Mesenchymal stem cell (in vitro differentiated cells and primary cell): ENCODE measurements at regions not wholly inside any gene's neighbourhood (a gene's known extent, or its start where the extent isn't known, plus 50 kb on each side); places are given as distances from the start of the nearest gene placed in this dataset.

Source experiments
- DNase-seq: peaks from one replicate; pipeline ENCODE4 v3.0.0-alpha.2; 2013
- H2AFZ ChIP-seq: one replicate; pipeline ENCODE4 v1.6.1; 2013; ENCODE audit warnings: low read depth, mild to moderate bottlenecking, control low read depth, inconsistent platforms, low read length, moderate library complexity
- H2AK5ac ChIP-seq: 2 replicates; pipeline ENCODE4 v1.6.1; 2013; ENCODE audit warnings: low read length, moderate library complexity, mild to moderate bottlenecking, inconsistent platforms; ENCODE audit not compliant: severe bottlenecking
- H2BK120ac ChIP-seq: one replicate; pipeline ENCODE4 v1.6.1; 2013; ENCODE audit warnings: low read depth, mild to moderate bottlenecking, inconsistent platforms, low read length, moderate library complexity
- H2BK12ac ChIP-seq, 2 experiments: one replicate each; pipeline ENCODE4 v1.6.1; 2013; ENCODE audit warnings: inconsistent platforms in 2 of 2, low read length in 2 of 2, mild to moderate bottlenecking in 2 of 2, moderate library complexity in 2 of 2, control low read depth in 1 of 2
- H2BK15ac ChIP-seq: one replicate; pipeline ENCODE4 v1.6.1; 2013; ENCODE audit warnings: mild to moderate bottlenecking, low read depth, inconsistent platforms; ENCODE audit not compliant: poor library complexity, severe bottlenecking
- H2BK5ac ChIP-seq: 2 replicates; pipeline ENCODE4 v1.6.1; 2013; ENCODE audit warnings: low read depth, mild to moderate bottlenecking, low read length, control low read depth, inconsistent platforms; ENCODE audit not compliant: poor library complexity, severe bottlenecking
- H3K14ac ChIP-seq, 2 experiments: one replicate each; pipeline ENCODE4 v1.6.1; 2013; ENCODE audit warnings: inconsistent platforms in 2 of 2, low read length in 2 of 2, control low read depth in 1 of 2, mild to moderate bottlenecking in 1 of 2, moderate library complexity in 1 of 2
- H3K18ac ChIP-seq, 2 experiments: one replicate each; pipeline ENCODE4 v1.6.1; 2013; ENCODE audit warnings: inconsistent platforms in 2 of 2, low read length in 2 of 2, control low read depth in 1 of 2, low read depth in 1 of 2, mild to moderate bottlenecking in 1 of 2
- H3K23ac ChIP-seq, 2 experiments: one replicate each; pipeline ENCODE4 v1.6.1; 2013; ENCODE audit warnings: inconsistent platforms in 2 of 2, low read length in 2 of 2, mild to moderate bottlenecking in 2 of 2, moderate library complexity in 2 of 2, control low read depth in 1 of 2
- H3K27ac ChIP-seq: 2 replicates; pipeline ENCODE4 v1.5.1; 2013; ENCODE audit warnings: mild to moderate bottlenecking, moderate library complexity, low read length, control low read depth, inconsistent platforms; ENCODE audit not compliant: poor library complexity, severe bottlenecking
- H3K27me3 ChIP-seq, 2 experiments: 2 replicates each; pipeline versions ENCODE4 v1.6.1 to v1.7.0; 2013; ENCODE audit warnings: low read length in 2 of 2, mild to moderate bottlenecking in 2 of 2, moderate library complexity in 2 of 2, control low read depth in 1 of 2, inconsistent platforms in 1 of 2; ENCODE audit not compliant: control insufficient read depth in 1 of 2, insufficient read depth in 1 of 2
- H3K36me3 ChIP-seq, 2 experiments: 2 replicates each; pipeline versions ENCODE4 v1.6.1 to v1.7.0; 2013; ENCODE audit warnings: low read length in 2 of 2, control low read depth in 1 of 2, inconsistent platforms in 1 of 2, low read depth in 1 of 2, mild to moderate bottlenecking in 1 of 2; ENCODE audit not compliant: insufficient read depth in 2 of 2, control insufficient read depth in 1 of 2
- H3K4ac ChIP-seq, 2 experiments: one replicate each; pipeline ENCODE4 v1.6.1; 2013; ENCODE audit warnings: inconsistent platforms in 2 of 2, low read length in 2 of 2, mild to moderate bottlenecking in 2 of 2, moderate library complexity in 2 of 2, control low read depth in 1 of 2, low read depth in 1 of 2
- H3K4me1 ChIP-seq: 2 replicates; pipeline ENCODE4 v1.6.1; 2013; ENCODE audit warnings: low read depth, low read length, control low read depth; ENCODE audit not compliant: control insufficient read depth, insufficient read depth
- H3K4me2 ChIP-seq: 2 replicates; pipeline ENCODE4 v1.6.1; 2013; ENCODE audit warnings: low read length, mild to moderate bottlenecking, inconsistent platforms; ENCODE audit not compliant: poor library complexity, severe bottlenecking
- H3K4me3 ChIP-seq, 2 experiments: 2 replicates each; pipeline versions ENCODE4 v1.5.1 to v1.7.0; 2013; ENCODE audit warnings: low read length in 2 of 2, mild to moderate bottlenecking in 2 of 2, control low read depth in 1 of 2, low read depth in 1 of 2; ENCODE audit not compliant: insufficient read depth in 1 of 2
- H3K79me1 ChIP-seq: replicated peaks from 2 replicates; pipeline ENCODE4 v1.6.1; 2013; ENCODE audit warnings: mild to moderate bottlenecking, control low read depth, low read length, inconsistent platforms; ENCODE audit not compliant: poor library complexity, severe bottlenecking
- H3K9ac ChIP-seq: 2 replicates; pipeline ENCODE4 v1.7.0; 2013; ENCODE audit warnings: mild to moderate bottlenecking, low read length, moderate library complexity
- H3K9me3 ChIP-seq: 2 replicates; pipeline ENCODE4 v1.7.0; 2013; ENCODE audit warnings: mild to moderate bottlenecking, low read length; ENCODE audit not compliant: control insufficient read depth
- H4K8ac ChIP-seq: one replicate; pipeline ENCODE4 v1.6.1; 2013; ENCODE audit warnings: inconsistent platforms, mild to moderate bottlenecking, low read length, moderate library complexity
- H4K91ac ChIP-seq: one replicate; pipeline ENCODE4 v1.6.1; 2013; ENCODE audit warnings: mild to moderate bottlenecking, low read length, inconsistent platforms
- WGBS: methylation state at CpG from one replicate; pipeline ENCODE4 v1.1.7; 2013; ENCODE audit warnings: mixed read lengths; 5-methylcytosine and 5-hydroxymethylcytosine counted together

DNA sequence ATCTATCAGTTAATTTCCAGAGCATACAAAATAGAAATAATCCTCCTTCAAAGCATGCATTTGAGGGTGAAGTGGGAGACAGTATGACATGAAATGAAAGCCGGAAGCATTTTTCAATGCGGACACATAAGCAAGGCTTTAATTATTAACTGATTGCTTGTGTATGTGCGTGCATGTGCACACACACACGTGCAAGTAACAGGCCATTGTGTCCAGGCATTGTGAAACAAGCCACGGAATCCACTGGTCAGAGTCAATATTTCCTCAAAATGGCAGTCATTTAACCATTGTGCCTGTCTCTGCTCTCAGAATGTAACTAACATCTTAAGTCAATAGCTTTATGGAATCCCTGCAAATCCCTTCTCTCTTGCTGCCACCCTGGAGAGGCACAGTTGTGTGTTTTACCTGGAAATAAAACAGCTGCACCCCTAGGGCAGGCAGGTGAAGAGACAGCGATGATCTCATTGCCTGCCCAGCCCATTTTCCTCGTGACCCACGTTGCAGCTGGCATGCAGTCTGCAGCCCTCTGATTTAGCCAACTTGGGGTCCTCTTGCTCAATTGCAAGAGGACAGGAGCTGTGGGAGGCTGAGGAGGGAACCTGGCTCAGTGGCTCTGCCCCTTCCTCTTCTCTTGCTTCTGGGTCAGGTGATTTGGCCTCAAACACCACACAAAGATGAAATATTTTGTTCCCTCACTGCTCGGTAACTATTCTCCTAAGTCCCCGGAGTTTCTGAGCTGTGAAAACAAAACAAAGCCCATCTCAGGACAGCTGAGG, 500.9 kb upstream of the ZMIZ1 start:
- H3K27ac ChIP-seq: no peak overlapping the region
- H3K18ac ChIP-seq: no peak overlapping the region
- H2BK5ac ChIP-seq: no peak overlapping the region
- H2BK12ac ChIP-seq: no peak overlapping the region
- H3K14ac ChIP-seq: no peak overlapping the region
- H3K27me3 ChIP-seq: peaks cover 13% of the 10 kb centered on the region in 2 experiments
- H4K91ac ChIP-seq: no peak overlapping the region
- H3K9ac ChIP-seq: no peak overlapping the region
- 86% methylated on average over 10 of the region's 10 CpGs for WGBS
- no peak overlapping the region for H2BK15ac ChIP-seq
- H3K23ac ChIP-seq: no peak overlapping the region
- H3K9me3 ChIP-seq: no peaks in the 10 kb centered on the region
- DNase-seq: no peak
- no peak overlapping the region for H3K4me3 ChIP-seq
- no peaks in the 10 kb centered on the region for H3K79me1 ChIP-seq
- no peak overlapping the region for H3K4ac ChIP-seq
- no peak overlapping the region for H2AK5ac ChIP-seq
- no peak overlapping the region for H2AFZ ChIP-seq
- H3K36me3 ChIP-seq: no peaks in the 10 kb centered on the region
- peaks cover 7% of the 10 kb centered on the region for H3K4me1 ChIP-seq
- no peak overlapping the region for H2BK120ac ChIP-seq
- H4K8ac ChIP-seq: no peak overlapping the region
- H3K4me2 ChIP-seq: no peak overlapping the region

DNA sequence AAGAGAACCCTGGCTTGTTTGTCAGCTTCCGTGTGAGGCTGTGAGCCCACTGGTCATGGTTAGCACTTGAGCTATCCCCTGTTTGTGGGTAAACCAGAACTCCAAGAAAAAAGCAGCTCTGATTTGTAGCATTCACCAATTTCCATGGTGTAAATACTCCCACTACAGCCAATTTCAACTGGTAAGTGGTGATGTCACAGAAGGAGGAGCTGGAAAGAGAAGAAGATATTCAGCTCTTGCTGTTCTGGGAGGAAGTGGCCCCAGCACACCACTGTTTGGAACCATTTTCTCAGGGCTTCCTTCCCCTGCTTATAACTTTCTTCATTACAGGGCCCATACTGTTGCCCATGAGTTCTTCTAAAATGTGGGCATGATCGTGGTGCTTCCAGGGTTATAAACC, 500.1 kb upstream of the ZMIZ1 start:
- Histone ChIP-seq H3K27me3 (peaks cover 13 to 18% of the 10 kb centered on the region in 2 experiments), H3K9ac (no peak overlapping the region), H3K18ac (no peak overlapping the region), H3K4me2 (no peak overlapping the region), H3K79me1 (no peaks in the 10 kb centered on the region), H3K23ac (no peak overlapping the region), H3K4me1 (peaks cover 7% of the 10 kb centered on the region), H2AK5ac (no peak overlapping the region), H3K14ac (no peak overlapping the region), H4K91ac (no peak overlapping the region), H2BK15ac (no peak overlapping the region), H3K4me3 (no peak overlapping the region), H3K4ac (no peak overlapping the region), H4K8ac (no peak overlapping the region), H2AFZ (no peak overlapping the region), H2BK5ac (no peak overlapping the region), H2BK12ac (no peak overlapping the region), H3K36me3 (no peaks in the 10 kb centered on the region), H3K27ac (no peak overlapping the region), H3K9me3 (no peaks in the 10 kb centered on the region), H2BK120ac (no peak overlapping the region)
- WGBS: 84% methylated on average over 2 of the region's 2 CpGs
- no peak for DNase-seq

- Histone ChIP-seq H3K9ac (peak overlapping the region; percentile 21), H3K18ac (no peak overlapping the region), H3K36me3 (no peaks in the 10 kb centered on the region), H3K79me1 (no peaks in the 10 kb centered on the region), H3K23ac (no peak overlapping the region), H2BK5ac (no peak overlapping the region), H4K91ac (no peak overlapping the region), H2BK15ac (no peak overlapping the region), H3K27ac (no peak overlapping the region), H3K4me2 (no peak overlapping the region), H3K4me3 (no peak overlapping the region), H2AFZ (no peak overlapping the region), H3K4ac (no peak overlapping the region), H3K14ac (peak overlapping the region in 1 of 2 experiments; percentile 72), H4K8ac (no peak overlapping the region), H2BK12ac (no peak overlapping the region), H2BK120ac (no peak overlapping the region), H3K9me3 (no peaks in the 10 kb centered on the region), H3K4me1 (peaks cover 7% of the 10 kb centered on the region), H2AK5ac (no peak overlapping the region), H3K27me3 (peaks cover 9 to 15% of the 10 kb centered on the region in 2 experiments)
- DNase-seq: no peak
- 62% methylated on average over 7 of the region's 7 CpGs for WGBS
These were observed 498.0 kb upstream of the ZMIZ1 start for GRCh38 chr10:78570633-78571235.

DNA sequence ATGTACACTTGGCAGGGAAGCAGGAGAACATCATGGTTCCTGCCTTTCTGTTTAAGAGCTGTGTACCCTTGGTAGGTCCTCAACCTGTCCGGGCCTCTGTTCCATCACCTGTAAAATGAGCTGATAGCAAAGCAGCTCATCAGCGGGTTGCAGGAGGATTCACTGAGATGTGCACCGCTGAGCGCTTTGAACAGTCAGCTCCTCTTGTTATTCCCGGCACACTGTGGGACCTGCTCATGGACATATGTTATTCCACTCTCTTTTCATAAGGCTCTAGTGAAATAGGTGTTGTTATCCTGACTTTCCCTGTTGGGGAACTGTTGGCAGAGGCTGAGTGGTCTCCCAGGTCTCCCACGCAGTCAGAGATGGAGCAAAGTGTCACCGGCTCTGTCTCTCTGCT, 497.5 kb upstream of the ZMIZ1 start:
- Histone ChIP-seq H3K4me3 (no peak overlapping the region), H3K27ac (no peak overlapping the region), H2AK5ac (no peak overlapping the region), H3K23ac (no peak overlapping the region), H4K8ac (no peak overlapping the region), H3K9ac (no peak overlapping the region), H4K91ac (no peak overlapping the region), H3K79me1 (no peaks in the 10 kb centered on the region), H2BK12ac (no peak overlapping the region), H3K18ac (no peak overlapping the region), H2BK120ac (no peak overlapping the region), H3K36me3 (no peaks in the 10 kb centered on the region), H2BK5ac (no peak overlapping the region), H3K27me3 (peaks cover 9 to 15% of the 10 kb centered on the region in 2 experiments), H3K4ac (no peak overlapping the region), H3K4me1 (peaks cover 7% of the 10 kb centered on the region), H3K9me3 (no peaks in the 10 kb centered on the region), H2BK15ac (no peak overlapping the region), H3K4me2 (no peak overlapping the region), H3K14ac (no peak overlapping the region), H2AFZ (no peak overlapping the region)
- DNase-seq: no peak
- 92% methylated on average over 7 of the region's 7 CpGs for WGBS
